Neural cell (in vitro differentiated cells): ENCODE measurements at regions not wholly inside any gene's neighbourhood (a gene's known extent, or its start where the extent isn't known, plus 50 kb on each side); places are given as distances from the start of the nearest gene placed in this dataset.

Source experiments
- H2AFZ ChIP-seq: fragments of 200-600, 300-800 bp; sonication (generic), shearing (Covaris generic); 2 replicates; pipeline ENCODE4 v1.6.0; 2014; ENCODE audit warnings: low read depth, mild to moderate bottlenecking, antibody characterized with exemption, low read length, moderate library complexity
- H3F3A ChIP-seq: fragments of 200-600 bp; shearing (Covaris generic); 2 replicates; pipeline ENCODE4 v1.6.1; 2016; ENCODE audit warnings: mild to moderate bottlenecking, moderate library complexity, mixed read lengths, antibody characterized with exemption, low read length; ENCODE audit not compliant: insufficient read depth, poor library complexity, severe bottlenecking
- H3K27ac ChIP-seq: fragments of 200-600, 300-800 bp; sonication (generic), shearing (Covaris generic); 2 replicates; pipeline ENCODE4 v1.5.1; 2014; ENCODE audit warnings: mild to moderate bottlenecking, low read length, moderate library complexity
- H3K27me3 ChIP-seq: fragments of 300-800, 200-600 bp; sonication (generic), shearing (Covaris generic); 2 replicates; pipeline ENCODE4 v1.6.0; 2014; ENCODE audit warnings: mild to moderate bottlenecking, low read depth, low read length, moderate library complexity; ENCODE audit not compliant: insufficient read depth
- H3K36me3 ChIP-seq: fragments of 300-800, 200-600 bp; sonication (generic), shearing (Covaris generic); 2 replicates; pipeline ENCODE4 v1.5.1; 2014; ENCODE audit warnings: mild to moderate bottlenecking, antibody characterized with exemption, low read length, moderate library complexity; ENCODE audit not compliant: insufficient read depth
- H3K4me2 ChIP-seq: fragments of 300-800, 200-600 bp; sonication (generic), shearing (Covaris generic); 2 replicates; pipeline ENCODE4 v1.6.0; 2014; ENCODE audit warnings: mild to moderate bottlenecking, low read length
- H3K4me3 ChIP-seq: fragments of 300-800, 200-600 bp; sonication (generic), shearing (Covaris generic); 2 replicates; pipeline ENCODE4 v1.5.1; 2014; ENCODE audit warnings: mild to moderate bottlenecking, low read length, moderate library complexity
- H3K79me2 ChIP-seq: fragments of 200-600 bp; shearing (Covaris generic); replicated peaks from 2 replicates; pipeline ENCODE4 v1.6.0; 2014; ENCODE audit warnings: mild to moderate bottlenecking, low read length, moderate library complexity; ENCODE audit not compliant: insufficient read depth
- H3K9ac ChIP-seq: fragments of 300-800, 200-600 bp; sonication (generic), shearing (Covaris generic); 2 replicates; pipeline ENCODE4 v1.6.1; 2016; ENCODE audit warnings: mild to moderate bottlenecking, low read length, mixed read lengths
- H3K9me2 ChIP-seq: fragments of 200-600 bp; shearing (Covaris generic); 2 replicates; pipeline ENCODE4 v1.6.1; 2016; ENCODE audit warnings: mild to moderate bottlenecking, low read length, mixed read lengths; ENCODE audit not compliant: insufficient read depth
- H3K9me3 ChIP-seq: fragments of 200-600, 300-800 bp; sonication (generic), shearing (Covaris generic); 2 replicates; pipeline ENCODE4 v1.6.1; 2016; ENCODE audit warnings: mild to moderate bottlenecking, mixed run types, low read length, moderate library complexity, mixed read lengths
- H4K20me1 ChIP-seq: fragments of 200-600 bp; shearing (Covaris generic); 2 replicates; pipeline ENCODE4 v1.6.1; 2016; ENCODE audit warnings: mild to moderate bottlenecking, mixed run types; ENCODE audit not compliant: insufficient read depth
- EP300 ChIP-seq: fragments of 450-650 bp; conservative IDR thresholded peaks from 2 replicates; pipeline ENCODE4 v1.6.1; 2014; ENCODE audit warnings: antibody characterized with exemption, mild to moderate bottlenecking, moderate library complexity; ENCODE audit not compliant: poor library complexity, severe bottlenecking
- EZH2 ChIP-seq: fragments of 200-600, 300-800 bp; shearing (Covaris generic), sonication (generic); IDR thresholded peaks from 2 replicates; pipeline ENCODE4 v1.6.1; 2014; ENCODE audit warnings: antibody characterized with exemption, low read length, borderline replicate concordance, mild to moderate bottlenecking; ENCODE audit not compliant: insufficient read depth, poor library complexity, severe bottlenecking
- MXI1 ChIP-seq: fragments of 450-650 bp; conservative IDR thresholded peaks from 2 replicates; pipeline ENCODE4 v1.6.1; 2014; ENCODE audit warnings: antibody characterized with exemption, mild to moderate bottlenecking; ENCODE audit not compliant: poor library complexity, severe bottlenecking
- POLR2AphosphoS5 ChIP-seq: IDR thresholded peaks from 2 replicates; pipeline ENCODE4 v1.6.1; 2012
- RAD21 ChIP-seq: fragments of 450-650 bp; conservative IDR thresholded peaks from 2 replicates; pipeline ENCODE4 v1.6.1; 2014; ENCODE audit warnings: antibody characterized with exemption, mild to moderate bottlenecking, moderate library complexity
- REST ChIP-seq: IDR thresholded peaks from 2 replicates; pipeline ENCODE4 v1.6.1; 2012; ENCODE audit warnings: borderline replicate concordance
- SMC3 ChIP-seq: fragments of 450-650 bp; conservative IDR thresholded peaks from 2 replicates; pipeline ENCODE4 v1.6.1; 2014; ENCODE audit warnings: antibody characterized with exemption, mild to moderate bottlenecking, moderate library complexity; ENCODE audit not compliant: poor library complexity
- TAF1 ChIP-seq: IDR thresholded peaks from 2 replicates; pipeline ENCODE4 v1.6.1; 2012; ENCODE audit warnings: low read depth
- TF ChIP-seq, protein P1 (sequence below): fragments of 450-650 bp; IDR thresholded peaks from 2 replicates; pipeline ENCODE4 v1.5.1; 2014; ENCODE audit warnings: antibody characterized with exemption, mild to moderate bottlenecking, moderate library complexity; ENCODE audit not compliant: poor library complexity, severe bottlenecking

- no peaks in the 10 kb centered on the region for H3K27me3 ChIP-seq
- no peaks in the 10 kb centered on the region for H3K9me2 ChIP-seq
- H3K9me3 ChIP-seq = no peaks in the 10 kb centered on the region
- no peaks in the 10 kb centered on the region for H3K36me3 ChIP-seq
- no peak overlapping the region for H3K4me2 ChIP-seq
- H2AFZ ChIP-seq = no peak overlapping the region
- H4K20me1 ChIP-seq = no peaks in the 10 kb centered on the region
- no peaks in the 10 kb centered on the region for H3F3A ChIP-seq
- TF ChIP-seq SMC3 = no peak
- no peaks in the 10 kb centered on the region for H3K79me2 ChIP-seq
- H3K9ac ChIP-seq = no peak overlapping the region
- no peak overlapping the region for H3K4me3 ChIP-seq
- no peak overlapping the region for H3K27ac ChIP-seq
Measured at GRCh38 chr3:164208048-164208447, 870.2 kb downstream of the SI start.

GRCh38 chr3:164200053-164200823 lies 878.1 kb downstream of the SI start:
- no peaks in the 10 kb centered on the region for H3F3A ChIP-seq

More at GRCh38 chr3:164200053-164200823, 878.1 kb downstream of the SI start:
- Histone ChIP-seq H2AFZ (no peak overlapping the region), H3K9ac (no peak overlapping the region), H3K4me2 (no peak overlapping the region), H4K20me1 (no peaks in the 10 kb centered on the region), H3K27ac (no peak overlapping the region), H3K9me3 (no peaks in the 10 kb centered on the region), H3K27me3 (no peaks in the 10 kb centered on the region), H3K36me3 (no peaks in the 10 kb centered on the region), H3K9me2 (no peaks in the 10 kb centered on the region), H3K79me2 (no peaks in the 10 kb centered on the region), H3K4me3 (no peak overlapping the region)
- TF ChIP-seq EP300 = no peak
- TF ChIP-seq REST = no peak
- TF ChIP-seq RAD21 = no peak
- TF ChIP-seq TAF1 = no peak
- no peak for TF ChIP-seq POLR2AphosphoS5
- TF ChIP-seq SMC3 = no peak
- TF ChIP-seq EZH2 = no peak
- no peak for TF ChIP-seq MXI1
- TF ChIP-seq, protein P1, sequence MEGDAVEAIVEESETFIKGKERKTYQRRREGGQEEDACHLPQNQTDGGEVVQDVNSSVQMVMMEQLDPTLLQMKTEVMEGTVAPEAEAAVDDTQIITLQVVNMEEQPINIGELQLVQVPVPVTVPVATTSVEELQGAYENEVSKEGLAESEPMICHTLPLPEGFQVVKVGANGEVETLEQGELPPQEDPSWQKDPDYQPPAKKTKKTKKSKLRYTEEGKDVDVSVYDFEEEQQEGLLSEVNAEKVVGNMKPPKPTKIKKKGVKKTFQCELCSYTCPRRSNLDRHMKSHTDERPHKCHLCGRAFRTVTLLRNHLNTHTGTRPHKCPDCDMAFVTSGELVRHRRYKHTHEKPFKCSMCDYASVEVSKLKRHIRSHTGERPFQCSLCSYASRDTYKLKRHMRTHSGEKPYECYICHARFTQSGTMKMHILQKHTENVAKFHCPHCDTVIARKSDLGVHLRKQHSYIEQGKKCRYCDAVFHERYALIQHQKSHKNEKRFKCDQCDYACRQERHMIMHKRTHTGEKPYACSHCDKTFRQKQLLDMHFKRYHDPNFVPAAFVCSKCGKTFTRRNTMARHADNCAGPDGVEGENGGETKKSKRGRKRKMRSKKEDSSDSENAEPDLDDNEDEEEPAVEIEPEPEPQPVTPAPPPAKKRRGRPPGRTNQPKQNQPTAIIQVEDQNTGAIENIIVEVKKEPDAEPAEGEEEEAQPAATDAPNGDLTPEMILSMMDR = no peak
